ENCODE measurements at regions not wholly inside any gene's neighbourhood (a gene's known extent, or its start where the extent isn't known, plus 50 kb on each side); places are given as distances from the start of the nearest gene placed in this dataset.

GRCh38 chr6:15166121-15166520 lies 79.7 kb upstream of the JARID2 start:
- no peaks in the 10 kb centered on the region for H3K79me2 ChIP-seq (ENCODE audit: insufficient read depth, low read length)
- TF ChIP-seq ADNP (CRISPR knock-in tag; IDR thresholded peaks at IDR 0.05) (no peak), GMEB2 (CRISPR knock-in tag; IDR thresholded peaks at IDR 0.05; ENCODE audit: low read depth) (no peak), MAFF (IDR thresholded peaks at IDR 0.05; ENCODE audit: low read depth, low read length) (no peak), RFX5 (IDR thresholded peaks at IDR 0.05; ENCODE audit: low read depth, low read length) (no peak), ZNF251 (CRISPR knock-in tag; IDR thresholded peaks at IDR 0.05) (no peak), ZFAT (CRISPR knock-in tag; conservative IDR thresholded peaks at IDR 0.05) (no peak), ZNF639 (CRISPR knock-in tag; conservative IDR thresholded peaks at IDR 0.05) (no peak), NONO (IDR thresholded peaks at IDR 0.05) (no peak), NONO (CRISPR knock-in tag; conservative IDR thresholded peaks at IDR 0.05) (no peak), SIN3A (IDR thresholded peaks at IDR 0.05; ENCODE audit: borderline replicate concordance, low read depth, low read length) (no peak), RBAK (CRISPR knock-in tag; IDR thresholded peaks at IDR 0.05) (no peak), RNF219 (CRISPR knock-in tag; IDR thresholded peaks at IDR 0.05) (no peak), ZNF510 (CRISPR knock-in tag; IDR thresholded peaks at IDR 0.05; ENCODE audit: low read depth) (no peak), DMTF1 (CRISPR knock-in tag; IDR thresholded peaks at IDR 0.05) (no peak), PTBP1 (IDR thresholded peaks at IDR 0.05; ENCODE audit: low read depth, low read length, poor library complexity, severe bottlenecking) (no peak), HIVEP1 (CRISPR knock-in tag; IDR thresholded peaks at IDR 0.05) (no peak)
- TF ChIP-seq, protein P1, sequence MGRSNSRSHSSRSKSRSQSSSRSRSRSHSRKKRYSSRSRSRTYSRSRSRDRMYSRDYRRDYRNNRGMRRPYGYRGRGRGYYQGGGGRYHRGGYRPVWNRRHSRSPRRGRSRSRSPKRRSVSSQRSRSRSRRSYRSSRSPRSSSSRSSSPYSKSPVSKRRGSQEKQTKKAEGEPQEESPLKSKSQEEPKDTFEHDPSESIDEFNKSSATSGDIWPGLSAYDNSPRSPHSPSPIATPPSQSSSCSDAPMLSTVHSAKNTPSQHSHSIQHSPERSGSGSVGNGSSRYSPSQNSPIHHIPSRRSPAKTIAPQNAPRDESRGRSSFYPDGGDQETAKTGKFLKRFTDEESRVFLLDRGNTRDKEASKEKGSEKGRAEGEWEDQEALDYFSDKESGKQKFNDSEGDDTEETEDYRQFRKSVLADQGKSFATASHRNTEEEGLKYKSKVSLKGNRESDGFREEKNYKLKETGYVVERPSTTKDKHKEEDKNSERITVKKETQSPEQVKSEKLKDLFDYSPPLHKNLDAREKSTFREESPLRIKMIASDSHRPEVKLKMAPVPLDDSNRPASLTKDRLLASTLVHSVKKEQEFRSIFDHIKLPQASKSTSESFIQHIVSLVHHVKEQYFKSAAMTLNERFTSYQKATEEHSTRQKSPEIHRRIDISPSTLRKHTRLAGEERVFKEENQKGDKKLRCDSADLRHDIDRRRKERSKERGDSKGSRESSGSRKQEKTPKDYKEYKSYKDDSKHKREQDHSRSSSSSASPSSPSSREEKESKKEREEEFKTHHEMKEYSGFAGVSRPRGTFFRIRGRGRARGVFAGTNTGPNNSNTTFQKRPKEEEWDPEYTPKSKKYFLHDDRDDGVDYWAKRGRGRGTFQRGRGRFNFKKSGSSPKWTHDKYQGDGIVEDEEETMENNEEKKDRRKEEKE (IDR thresholded peaks at IDR 0.05), result no peak
- no peak for DNase-seq (ENCODE audit: low spot score)
- no peak overlapping the region for H3K27ac ChIP-seq (ENCODE audit: extremely low read length, insufficient read depth, low read length)
- no peak overlapping the region for H3K4me3 ChIP-seq (replicated peaks in 1 of 3; ENCODE audit: insufficient read depth in 1 of 3, low read depth in 2 of 3, low read length in 3 of 3)
- H3K27me3 ChIP-seq (ENCODE audit: control insufficient read depth in 1 of 2, insufficient read depth in 2 of 2, low read length in 2 of 2), result no peaks in the 10 kb centered on the region
- 74% methylated on average over 5 of the region's 5 CpGs for WGBS (ENCODE audit: low lambda C conversion rate)
- H4K20me1 ChIP-seq (ENCODE audit: insufficient read depth, low read length), result no peaks in the 10 kb centered on the region
- in situ Hi-C loops (cut with HindIII; ENCODE audit: extremely low pct_ligation_motif_present, low pct_unique_long_range_greater_than_20kb) (no loop called here), intact Hi-C loops (cut with micrococcal nuclease; ENCODE audit: unreplicated experiment) (no loop called here)
- no peak overlapping the region for H2AFZ ChIP-seq (ENCODE audit: low read length)
- H3K4me1 ChIP-seq (ENCODE audit: insufficient read depth, low read length), result no peaks in the 10 kb centered on the region
- BruUV-seq (replicated peaks), result no TSS peak
- no peak overlapping the region for H3K4me2 ChIP-seq (ENCODE audit: low read depth, low read length)
- H3K36me3 ChIP-seq (replicated peaks in 1 of 2; ENCODE audit: control insufficient read depth in 1 of 2, insufficient read depth in 2 of 2, low read length in 2 of 2), result no peaks in the 10 kb centered on the region
- no peak overlapping the region for H3K9ac ChIP-seq (ENCODE audit: insufficient read depth, low read depth, low read length)
- ChIA-PET POLR2A (no interaction called here), CTCF (ENCODE audit: low intra/inter-chr PET ratio, low total read pairs) (no interaction called here)
- H3K9me3 ChIP-seq (ENCODE audit: low read length), result no peaks in the 10 kb centered on the region
- no peak for FAIRE-seq
- no peak for ATAC-seq

All from HepG2 (cell line).